Mesothelial cell of epicardium (in vitro differentiated cells): ENCODE measurements at regions not wholly inside any gene's neighbourhood (a gene's known extent, or its start where the extent isn't known, plus 50 kb on each side); places are given as distances from the start of the nearest gene placed in this dataset.

Experiments
- DNase-seq, 2 experiments: peaks; one replicate each; pipeline ENCODE4 v3.0.0; 2021; ENCODE audit warnings: low spot score in 2 of 2; ENCODE audit not compliant: unreplicated experiment in 2 of 2
- H3K27ac Mint-ChIP-seq: 2 replicates; pipeline ENCODE4 v1.8.0; 2021; ENCODE audit warnings: mixed read lengths
- H3K27me3 Mint-ChIP-seq: 2 replicates; pipeline ENCODE4 v1.8.0; 2021; ENCODE audit warnings: low read depth, mixed read lengths
- H3K36me3 Mint-ChIP-seq: 2 replicates; pipeline ENCODE4 v1.8.0; 2021; ENCODE audit warnings: mixed read lengths
- H3K4me1 Mint-ChIP-seq: 2 replicates; pipeline ENCODE4 v1.8.0; 2021; ENCODE audit warnings: mixed read lengths
- H3K4me3 Mint-ChIP-seq: 2 replicates; pipeline ENCODE4 v1.8.0; 2021; ENCODE audit warnings: mild to moderate bottlenecking, moderate library complexity, mixed read lengths
- H3K9me3 Mint-ChIP-seq: 2 replicates; pipeline ENCODE4 v1.8.0; 2021; ENCODE audit warnings: mixed read lengths
- CTCF ChIP-seq: fragments of 200-600 bp; sonication (generic); IDR thresholded peaks from one replicate; pipeline ENCODE4 v1.5.0; 2021; ENCODE audit warnings: antibody characterized with exemption; ENCODE audit not compliant: unreplicated experiment

- peaks cover 3% of the 10 kb centered on the region for H3K9me3 Mint-ChIP-seq
- peaks cover 20% of the 10 kb centered on the region for H3K27me3 Mint-ChIP-seq
- H3K27ac Mint-ChIP-seq: no peak overlapping the region
- no peak for TF ChIP-seq CTCF
- no peak overlapping the region for H3K4me3 Mint-ChIP-seq
- H3K36me3 Mint-ChIP-seq: no peaks in the 10 kb centered on the region
- peaks cover 23% of the 10 kb centered on the region for H3K4me1 Mint-ChIP-seq
- no peak for DNase-seq
These were observed 57.6 kb upstream of the FRMD1 start for GRCh38 chr6:168136622-168137021.

GRCh38 chr6:168136001-168136400 lies 57.0 kb upstream of the FRMD1 start:
- H3K4me1 Mint-ChIP-seq: peaks cover 29% of the 10 kb centered on the region
- no peak overlapping the region for H3K4me3 Mint-ChIP-seq
- peaks cover 3% of the 10 kb centered on the region for H3K9me3 Mint-ChIP-seq
- no peak for DNase-seq
- no peaks in the 10 kb centered on the region for H3K36me3 Mint-ChIP-seq
- no peak overlapping the region for H3K27ac Mint-ChIP-seq
- no peak for TF ChIP-seq CTCF
- peaks cover 19% of the 10 kb centered on the region for H3K27me3 Mint-ChIP-seq

GRCh38 chr6:168134560-168135201 lies 55.7 kb upstream of the FRMD1 start:
- Mint-ChIP-seq H3K4me3 (no peak overlapping the region), H3K27me3 (peaks cover 22% of the 10 kb centered on the region), H3K4me1 (peaks cover 37% of the 10 kb centered on the region), H3K36me3 (no peaks in the 10 kb centered on the region), H3K27ac (no peak overlapping the region), H3K9me3 (peaks cover 3% of the 10 kb centered on the region)
- DNase-seq: no peak
- TF ChIP-seq CTCF: no peak

GRCh38 chr6:168133687-168134559 lies 54.9 kb upstream of the FRMD1 start:
- no peak overlapping the region for H3K4me3 Mint-ChIP-seq
- no peak overlapping the region for H3K27ac Mint-ChIP-seq
- H3K4me1 Mint-ChIP-seq: peaks cover 36% of the 10 kb centered on the region
- H3K27me3 Mint-ChIP-seq: peaks cover 22% of the 10 kb centered on the region
- no peak for DNase-seq
- peaks cover 3% of the 10 kb centered on the region for H3K9me3 Mint-ChIP-seq
- no peaks in the 10 kb centered on the region for H3K36me3 Mint-ChIP-seq
- TF ChIP-seq CTCF: no peak

- peaks cover 22% of the 10 kb centered on the region for H3K27me3 Mint-ChIP-seq
- H3K36me3 Mint-ChIP-seq: no peaks in the 10 kb centered on the region
- no peak overlapping the region for H3K27ac Mint-ChIP-seq
- DNase-seq: no peak
- H3K9me3 Mint-ChIP-seq: peaks cover 3% of the 10 kb centered on the region
- no peak for TF ChIP-seq CTCF
- H3K4me3 Mint-ChIP-seq: peak overlapping the region; percentile 28
- H3K4me1 Mint-ChIP-seq: peaks cover 35% of the 10 kb centered on the region
These were observed 54.2 kb upstream of the FRMD1 start for GRCh38 chr6:168133168-168133561.
